Left kidney (tissue), 1 donor: ENCODE measurements at regions not wholly inside any gene's neighbourhood (a gene's known extent, or its start where the extent isn't known, plus 50 kb on each side); places are given as distances from the start of the nearest gene placed in this dataset.
A peak's percentile ranks its signal among the peaks of the same experiment; 100 is the strongest.
"Not testable (repeated sequence)": the region's sequence is repeated elsewhere in the genome, so short reads cannot be mapped to it uniquely, and the experiment has no call there.

Experiments used
- DNase-seq: peaks from one replicate; pipeline ENCODE4 v3.0.0-alpha.2; 2013

GRCh38 chr3:16708285-16708684, 103.1 kb upstream of the DAZL start:
- DNase-seq, result no peak

GRCh38 chr3:16711691-16712090, 106.5 kb upstream of the DAZL start:
- not testable (repeated sequence) for DNase-seq

DNA sequence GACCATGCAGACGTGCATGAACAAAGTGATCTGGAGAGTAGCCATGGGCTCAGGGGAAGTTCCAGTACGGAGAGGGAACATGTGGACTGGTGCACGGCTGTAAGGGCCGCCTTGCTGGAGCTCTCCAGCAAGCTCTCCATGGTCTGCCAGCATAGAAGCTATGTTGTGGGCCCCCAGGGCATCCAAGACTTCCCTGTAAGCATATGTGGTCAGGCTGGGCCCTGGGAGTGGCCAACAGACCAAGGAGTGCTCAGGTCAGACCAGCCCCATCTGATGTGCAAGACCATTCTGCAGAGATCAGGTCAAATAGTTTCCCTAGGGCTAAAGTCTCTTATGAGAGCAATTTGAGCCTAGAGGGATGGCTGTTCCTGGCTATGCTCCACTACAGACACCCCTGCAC, 110.1 kb upstream of the DAZL start:
- DNase-seq, result no peak

GRCh38 chr3:16719426-16719825, 114.2 kb upstream of the DAZL start:
- DNase-seq, result no peak

- peak; percentile 8 for DNase-seq
These were observed 115.2 kb upstream of the DAZL start for GRCh38 chr3:16720367-16720940.

DNA sequence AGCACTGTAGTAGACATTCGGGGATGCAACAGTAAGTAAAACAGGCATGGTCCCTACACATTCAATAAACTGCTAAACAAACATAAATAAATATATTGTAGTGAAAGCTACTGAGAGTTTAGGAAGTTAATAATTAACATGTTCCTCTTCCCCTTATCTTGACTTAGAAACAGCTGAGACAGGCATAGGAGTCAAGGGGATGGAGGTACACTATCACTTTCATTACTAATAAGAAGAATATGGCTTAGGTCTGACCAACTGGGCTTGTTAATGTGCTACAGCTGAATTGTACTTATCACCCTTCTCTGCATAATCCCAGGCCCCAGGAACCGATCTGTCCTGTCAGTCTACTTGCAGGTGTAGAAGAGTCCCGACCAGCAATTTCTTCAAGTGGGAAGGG, 116.3 kb upstream of the DAZL start:
- DNase-seq, result no peak

DNA sequence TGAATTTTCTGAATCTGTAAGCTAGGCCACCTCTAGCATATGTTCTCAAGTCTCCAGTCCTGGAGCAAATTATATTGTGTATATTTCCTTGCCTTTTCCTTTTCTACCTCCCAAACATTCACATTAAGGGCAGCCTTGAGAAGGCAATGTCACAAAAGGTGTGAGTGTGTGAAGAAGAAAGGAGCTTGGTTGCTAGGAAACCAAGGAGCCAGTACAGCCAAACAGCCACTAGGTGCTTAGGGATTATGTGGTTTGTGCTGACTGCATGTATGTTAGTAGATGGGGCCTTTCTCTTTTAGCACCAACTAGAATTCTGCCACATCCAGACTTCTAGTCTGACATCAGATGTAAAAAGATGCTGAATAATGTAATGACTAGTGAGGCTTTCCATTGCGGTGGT, 118.8 kb upstream of the DAZL start:
- no peak for DNase-seq

DNA sequence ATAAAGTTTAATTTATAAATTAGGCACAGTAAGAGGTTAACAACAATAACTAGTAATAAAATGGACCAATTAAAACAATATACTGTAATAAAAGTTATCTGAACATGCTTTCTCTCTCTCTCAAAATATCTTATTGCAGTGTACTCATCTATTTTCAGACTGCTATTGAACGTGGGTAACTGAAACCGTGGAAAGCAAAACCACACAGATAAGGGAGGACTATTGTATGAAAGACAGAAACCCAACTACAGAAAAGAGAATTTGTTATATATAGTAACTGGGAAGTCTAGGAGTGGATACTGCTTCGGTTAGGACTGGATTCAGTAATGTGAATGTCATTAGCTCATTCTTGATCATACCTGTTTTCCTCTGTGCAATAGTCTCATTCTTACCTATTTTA, 119.3 kb upstream of the DAZL start:
- DNase-seq, result no peak

DNA sequence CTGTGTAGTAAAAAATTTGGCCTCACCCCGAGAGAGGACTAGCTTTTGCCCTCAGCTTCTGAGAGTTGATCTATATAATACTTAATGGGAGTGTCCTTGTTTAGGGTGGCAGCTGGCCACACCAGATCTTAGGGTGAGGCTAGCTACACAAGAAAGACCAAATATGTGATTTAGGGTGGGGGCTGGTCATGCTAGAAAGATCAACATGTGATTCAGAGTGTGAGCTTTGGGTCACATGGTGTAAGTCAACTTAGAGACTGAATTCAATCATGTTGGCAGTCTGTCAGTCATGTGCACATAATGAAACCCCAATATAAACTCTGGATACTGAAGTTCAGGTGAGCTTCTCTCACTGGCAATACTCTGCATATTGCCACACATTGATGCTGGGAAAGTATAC, 120.7 kb upstream of the DAZL start:
- no peak for DNase-seq

DNA sequence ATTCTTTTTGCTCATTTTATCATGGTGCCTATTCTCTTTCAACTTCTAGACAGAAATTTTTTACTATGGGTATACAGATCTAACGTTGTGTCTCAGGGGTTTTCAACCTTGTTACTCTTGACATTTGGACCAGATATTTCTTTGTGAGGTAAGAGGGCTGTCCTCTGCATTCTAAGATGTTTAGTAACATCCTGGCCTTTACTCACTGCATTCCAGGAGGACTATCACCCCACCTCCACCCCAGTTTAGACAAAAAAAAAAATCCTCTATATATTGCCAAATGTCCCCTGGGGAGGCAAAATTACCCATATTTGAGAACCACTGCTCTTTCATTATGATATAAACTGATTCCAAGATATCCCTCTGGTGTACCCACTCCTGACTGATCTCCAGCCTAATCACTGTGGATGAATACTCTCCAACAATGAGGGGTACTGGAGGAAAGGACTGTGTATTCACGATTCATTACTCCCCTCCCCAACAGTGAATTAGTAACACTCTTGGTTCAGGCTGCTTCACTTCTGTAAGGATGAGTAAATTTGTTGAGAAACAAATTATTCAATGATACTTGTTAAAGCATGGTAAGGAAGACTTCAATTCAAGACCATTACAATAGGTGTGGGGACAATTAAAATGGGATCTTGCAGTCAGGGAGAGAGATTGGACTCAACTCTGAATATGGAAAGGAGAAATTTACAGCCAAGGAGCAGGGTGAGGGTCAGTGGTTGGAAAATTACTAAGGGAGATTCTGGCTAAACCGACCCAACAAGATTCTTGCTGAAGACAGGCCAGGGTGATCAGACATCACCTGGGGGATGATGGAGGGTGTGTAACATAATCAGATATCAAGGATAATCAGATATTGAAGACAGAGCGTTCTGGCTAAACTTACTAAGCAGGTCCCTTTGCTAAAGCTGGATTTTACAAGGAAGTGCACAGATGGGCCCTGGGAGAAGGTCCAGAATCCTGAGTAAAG, 123.8 kb upstream of the DAZL start:
- no peak for DNase-seq

DNA sequence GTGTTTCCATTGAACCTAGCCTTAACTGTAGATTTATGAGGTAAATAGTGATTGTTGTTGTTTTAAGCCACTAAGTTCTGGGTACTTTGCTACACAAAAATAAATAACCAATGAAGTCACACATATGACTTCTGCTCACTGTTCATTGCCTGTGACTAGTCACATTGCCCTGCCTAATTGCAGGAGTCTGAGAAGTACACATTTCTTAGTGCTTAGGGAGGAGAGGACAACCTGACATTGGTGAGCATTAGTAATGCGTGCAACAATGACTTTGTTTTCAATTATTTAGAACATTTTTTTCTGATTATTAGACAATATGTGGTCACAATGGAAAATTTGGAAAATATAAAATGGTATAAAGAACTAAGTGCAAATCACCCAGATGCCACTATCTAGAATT, 133.2 kb upstream of the DAZL start:
- DNase-seq, result no peak

DNA sequence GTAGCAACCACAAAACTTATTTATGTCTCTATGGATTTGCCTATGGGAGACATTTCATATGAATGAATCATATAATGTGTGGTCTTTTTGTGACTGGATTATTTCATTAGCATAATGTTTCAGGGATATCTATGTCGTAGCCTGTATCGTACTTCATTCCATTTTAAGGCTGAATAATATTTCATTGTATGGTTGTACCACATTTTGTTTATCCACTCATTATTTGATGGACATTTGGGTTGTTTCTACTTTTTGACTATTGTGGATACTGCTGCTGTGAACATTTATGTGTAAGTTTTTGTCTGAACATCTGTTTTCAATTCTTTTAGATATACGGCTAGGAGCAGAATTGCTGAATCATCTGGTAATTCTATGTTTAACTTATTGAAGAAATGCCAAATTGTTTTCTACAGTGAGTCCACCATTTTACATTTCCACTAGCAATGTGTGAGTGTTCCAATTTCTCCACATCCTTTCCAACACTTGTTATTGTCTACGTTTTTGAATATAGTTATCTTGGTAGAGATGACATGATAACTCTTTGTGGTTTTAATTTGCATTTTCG, 134.4 kb upstream of the DAZL start:
- DNase-seq, result no peak

DNA sequence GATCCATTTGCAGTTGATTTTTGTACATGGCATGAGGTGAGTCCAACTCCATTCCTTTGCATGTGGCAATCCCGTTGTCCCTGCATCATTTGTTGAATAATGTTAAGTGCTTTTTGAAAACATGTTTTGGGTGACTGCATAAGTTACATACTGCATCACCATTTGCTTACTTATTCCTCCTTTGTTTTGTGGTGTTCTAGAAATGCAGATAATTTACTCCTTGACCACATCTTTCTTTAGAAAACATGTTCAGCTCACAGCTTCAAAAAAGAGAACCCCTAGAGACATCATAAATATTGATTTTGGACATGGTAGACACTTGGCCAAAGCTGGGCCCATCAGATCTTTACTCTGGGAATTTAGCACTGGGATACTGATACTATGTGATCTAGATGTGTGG, 135.3 kb upstream of the DAZL start:
- DNase-seq, result no peak

- DNase-seq, result no peak
These were observed 136.0 kb upstream of the DAZL start for GRCh38 chr3:16741103-16741758.

GRCh38 chr3:16741890-16742289, 136.7 kb upstream of the DAZL start:
- no peak for DNase-seq

DNA sequence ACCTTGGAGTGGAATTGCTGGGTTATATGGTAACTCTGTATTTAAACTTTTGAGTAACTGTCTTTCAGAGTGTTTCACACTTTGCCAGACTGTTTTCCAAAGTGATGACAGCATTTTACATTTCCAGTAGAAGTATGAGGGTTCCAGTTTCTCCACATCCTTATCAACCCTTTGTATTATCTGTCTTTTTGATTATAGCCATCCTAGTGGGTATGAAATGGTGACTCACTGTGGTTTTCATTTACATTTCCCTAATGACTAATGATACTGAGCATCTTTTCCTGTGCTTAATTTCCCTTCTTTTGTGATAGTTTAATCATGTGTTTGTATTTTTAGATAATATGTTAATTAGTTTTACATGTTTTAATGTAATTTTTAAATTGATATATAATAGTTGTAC, 138.1 kb upstream of the DAZL start:
- no peak for DNase-seq

GRCh38 chr3:16759227-16759903, 125.4 kb upstream of the PLCL2 start:
- DNase-seq, result no peak

DNA sequence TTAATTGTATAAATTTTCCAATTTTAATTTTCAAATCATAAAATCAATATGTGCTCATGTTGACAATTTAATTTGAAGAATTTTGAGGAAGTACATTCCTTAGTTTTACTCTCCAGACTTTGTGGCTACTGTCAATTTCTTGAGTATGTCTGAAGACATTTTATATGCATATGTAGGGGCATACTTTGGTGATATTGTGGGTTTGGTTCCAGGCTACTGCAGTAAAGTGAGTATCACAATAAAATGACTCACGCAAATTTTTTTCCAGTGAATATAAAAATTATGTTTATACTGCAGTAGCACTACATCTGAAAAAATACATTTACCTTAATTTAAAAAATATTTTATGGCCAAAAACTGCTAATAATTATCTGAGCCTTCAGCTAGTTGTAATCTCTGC, 123.2 kb upstream of the PLCL2 start:
- no peak for DNase-seq

DNA sequence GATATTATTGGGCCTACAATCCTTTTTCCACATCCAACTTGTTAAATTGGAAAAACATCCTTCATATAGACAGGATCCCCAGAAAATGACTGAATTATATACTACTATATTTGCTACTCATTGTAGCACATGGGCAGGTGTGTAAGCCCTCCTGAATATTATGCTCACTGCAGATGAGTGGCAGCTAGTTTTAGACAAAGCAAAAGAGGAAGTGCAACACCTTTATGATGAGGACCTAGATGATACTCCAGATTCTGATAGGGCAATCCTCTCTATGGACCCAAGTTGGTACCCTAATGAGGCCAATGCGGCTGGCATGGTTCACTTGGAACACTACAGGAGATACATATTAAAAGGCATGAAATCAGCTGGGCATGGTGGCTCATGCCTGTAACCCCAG, 119.1 kb upstream of the PLCL2 start:
- no peak for DNase-seq

DNA sequence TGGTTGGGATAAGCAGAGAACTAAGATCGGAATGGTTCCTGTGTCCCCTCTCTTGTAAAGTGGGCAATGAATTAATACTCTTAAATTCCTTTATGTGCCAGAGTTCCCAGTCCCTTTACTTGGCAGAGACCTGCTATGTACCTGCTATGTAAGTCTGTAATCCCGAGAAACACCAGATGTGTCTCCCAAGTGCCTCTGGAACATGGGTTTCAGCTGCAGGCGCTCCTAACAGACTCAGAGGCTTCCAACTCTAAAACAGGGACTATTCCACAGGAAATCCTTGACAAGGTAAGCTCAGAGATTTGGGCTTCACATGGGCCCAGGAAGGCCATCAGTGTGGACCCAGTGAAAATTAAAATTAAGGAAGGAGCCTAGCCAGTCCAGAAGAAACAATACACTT, 117.7 kb upstream of the PLCL2 start:
- DNase-seq, result no peak

DNA sequence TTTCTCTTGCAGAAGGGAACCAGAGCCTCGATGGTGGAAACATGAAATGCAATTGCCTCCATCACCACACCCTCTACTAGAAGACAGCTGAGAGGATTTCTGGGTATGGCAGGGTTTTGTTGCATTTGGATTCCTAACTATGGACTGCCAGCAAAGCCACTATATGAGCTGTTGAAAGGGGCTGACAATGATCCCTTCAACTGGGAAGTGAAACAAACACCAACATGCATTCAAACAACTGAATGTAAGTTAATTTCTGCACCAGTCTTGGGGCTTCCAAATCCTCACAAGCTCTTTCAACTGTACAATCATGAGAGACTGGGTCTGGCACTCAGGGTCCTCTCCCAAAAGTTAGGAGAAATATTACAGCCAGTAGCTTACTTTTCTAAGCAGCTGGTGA, 116.7 kb upstream of the PLCL2 start:
- DNase-seq, result no peak

DNA sequence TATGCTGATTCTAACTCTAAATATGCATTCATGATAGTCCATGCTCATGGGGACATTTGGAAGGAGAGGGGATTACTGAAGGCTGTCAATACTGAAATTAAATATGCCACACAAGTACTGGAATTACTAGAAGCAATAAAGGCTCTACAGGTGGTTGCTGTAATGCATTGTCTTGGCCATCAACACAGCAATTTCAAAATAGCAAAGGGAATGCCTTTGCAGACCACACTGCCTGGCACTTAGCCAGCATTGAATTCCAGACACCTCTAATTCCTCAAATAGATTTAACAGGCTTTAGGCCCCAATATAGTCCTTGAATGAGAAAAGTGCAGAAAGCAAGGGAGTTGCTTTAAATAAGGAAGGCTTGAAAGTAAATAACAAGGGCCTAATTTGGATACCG, 115.8 kb upstream of the PLCL2 start:
- DNase-seq, result peak; percentile 27
